ENCODE measurements at regions not wholly inside any gene's neighbourhood (a gene's known extent, or its start where the extent isn't known, plus 50 kb on each side); places are given as distances from the start of the nearest gene placed in this dataset.

- H3K9me3 ChIP-seq = no peaks in the 10 kb centered on the region
- H3K4me1 ChIP-seq (ENCODE audit: insufficient read depth) = no peaks in the 10 kb centered on the region
- 38 to 56% (median 38%) methylated on average over 7 of the region's 7 CpGs for WGBS, 3 donors
- no peaks in the 10 kb centered on the region for H3K27me3 ChIP-seq
- no peaks in the 10 kb centered on the region for H3K36me3 ChIP-seq
- TF ChIP-seq EP300 (IDR thresholded peaks at IDR 0.05) (no peak), POLR2A (IDR thresholded peaks at IDR 0.05) (no peak), CTCF (IDR thresholded peaks at IDR 0.05) (no peak)
- intact Hi-C loops (cut with DNase I) = no loop called here
- no peak overlapping the region for H3K4me3 ChIP-seq
- no peak overlapping the region for H3K27ac ChIP-seq
- DNase-seq = no peak
These were observed 249.1 kb downstream of the SUCLG1 start for GRCh38 chr2:84209941-84210340.

GRCh38 chr2:84204995-84205394 lies 254.1 kb downstream of the SUCLG1 start:
- no peaks in the 10 kb centered on the region for H3K4me1 ChIP-seq (ENCODE audit: insufficient read depth)
- H3K9me3 ChIP-seq = no peaks in the 10 kb centered on the region
- DNase-seq = no peak
- H3K27ac ChIP-seq = no peak overlapping the region
- 84 to 87% (median 84%) methylated on average over 3 of the region's 3 CpGs for WGBS, 3 donors
- H3K36me3 ChIP-seq = no peaks in the 10 kb centered on the region
- TF ChIP-seq POLR2A (IDR thresholded peaks at IDR 0.05) (no peak), CTCF (IDR thresholded peaks at IDR 0.05) (no peak), EP300 (IDR thresholded peaks at IDR 0.05) (no peak)
- H3K4me3 ChIP-seq = no peak overlapping the region
- intact Hi-C loops (cut with DNase I) = no loop called here
- no peaks in the 10 kb centered on the region for H3K27me3 ChIP-seq

- Histone ChIP-seq H3K36me3 (no peaks in the 10 kb centered on the region), H3K27me3 (no peaks in the 10 kb centered on the region), H3K27ac (no peak overlapping the region), H3K9me3 (no peaks in the 10 kb centered on the region), H3K4me1 (ENCODE audit: insufficient read depth) (no peaks in the 10 kb centered on the region), H3K4me3 (no peak overlapping the region)
- no peak for TF ChIP-seq POLR2A (IDR thresholded peaks at IDR 0.05)
- TF ChIP-seq EP300 (IDR thresholded peaks at IDR 0.05) = no peak
- TF ChIP-seq CTCF (IDR thresholded peaks at IDR 0.05) = no peak
- intact Hi-C loops (cut with DNase I) = no loop called here
- DNase-seq = no peak
- 67 to 79% (median 71%) methylated on average over 4 of the region's 4 CpGs for WGBS, 3 donors
These were observed 256.9 kb downstream of the SUCLG1 start for GRCh38 chr2:84202166-84202565.

GRCh38 chr2:84201158-84201557 lies 257.9 kb downstream of the SUCLG1 start:
- Histone ChIP-seq H3K9me3 (no peaks in the 10 kb centered on the region), H3K36me3 (no peaks in the 10 kb centered on the region), H3K4me1 (ENCODE audit: insufficient read depth) (no peaks in the 10 kb centered on the region), H3K27ac (no peak overlapping the region), H3K27me3 (no peaks in the 10 kb centered on the region), H3K4me3 (no peak overlapping the region)
- 75 to 81% (median 79%) methylated on average over 5 of the region's 5 CpGs for WGBS, 3 donors
- DNase-seq = no peak
- intact Hi-C loops (cut with DNase I) = no loop called here
- TF ChIP-seq EP300 (IDR thresholded peaks at IDR 0.05) = no peak

GRCh38 chr2:84197901-84198300 lies 261.2 kb downstream of the SUCLG1 start:
- no peak overlapping the region for H3K27ac ChIP-seq
- no peak for TF ChIP-seq POLR2A (IDR thresholded peaks at IDR 0.05)
- no peak for TF ChIP-seq CTCF (IDR thresholded peaks at IDR 0.05)
- no peaks in the 10 kb centered on the region for H3K36me3 ChIP-seq
- no peak for DNase-seq
- intact Hi-C loops (cut with DNase I) = no loop called here
- H3K27me3 ChIP-seq = no peaks in the 10 kb centered on the region
- no peaks in the 10 kb centered on the region for H3K4me1 ChIP-seq (ENCODE audit: insufficient read depth)
- no peaks in the 10 kb centered on the region for H3K9me3 ChIP-seq
- no peak overlapping the region for H3K4me3 ChIP-seq
- 95 to 98% (median 96%) methylated on average over 1 of the region's 1 CpG for WGBS, 3 donors

Data from ovary (tissue), 7 donors.